ENCODE measurements at regions not wholly inside any gene's neighbourhood (a gene's known extent, or its start where the extent isn't known, plus 50 kb on each side); places are given as distances from the start of the nearest gene placed in this dataset.
"Not testable (repeated sequence)": the region's sequence is repeated elsewhere in the genome, so short reads cannot be mapped to it uniquely, and the experiment has no call there.

DNA sequence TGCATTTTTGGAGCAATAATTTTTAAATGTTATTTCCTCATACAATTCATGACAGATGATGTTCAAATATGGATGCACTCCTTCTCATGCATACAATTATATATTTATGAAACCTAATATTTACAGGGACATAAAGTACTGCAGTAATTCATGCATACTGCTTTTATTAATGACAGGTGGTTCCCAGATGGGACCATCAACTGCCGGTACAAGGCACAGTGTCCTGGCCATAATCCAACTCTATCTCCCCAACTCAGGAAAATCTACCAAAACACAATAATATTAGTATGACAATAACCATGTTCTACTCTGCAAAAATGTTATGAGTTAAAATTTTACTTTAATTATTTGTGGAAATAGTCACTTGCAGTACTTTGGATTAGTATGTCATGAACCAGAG lies 77.8 kb downstream of the VIP start:
- Mint-ChIP-seq H3K4me3 (ENCODE audit: unreplicated experiment) (no peak overlapping the region), H3K27me3 (ENCODE audit: unreplicated experiment) (no peaks in the 10 kb centered on the region), H3K4me1 (ENCODE audit: low read depth, unreplicated experiment) (peaks cover 9% of the 10 kb centered on the region), H3K36me3 (ENCODE audit: unreplicated experiment) (no peaks in the 10 kb centered on the region), H3K9me3 (ENCODE audit: unreplicated experiment) (no peaks in the 10 kb centered on the region), H3K27ac (ENCODE audit: unreplicated experiment) (no peak overlapping the region)
- TF ChIP-seq, protein P1, sequence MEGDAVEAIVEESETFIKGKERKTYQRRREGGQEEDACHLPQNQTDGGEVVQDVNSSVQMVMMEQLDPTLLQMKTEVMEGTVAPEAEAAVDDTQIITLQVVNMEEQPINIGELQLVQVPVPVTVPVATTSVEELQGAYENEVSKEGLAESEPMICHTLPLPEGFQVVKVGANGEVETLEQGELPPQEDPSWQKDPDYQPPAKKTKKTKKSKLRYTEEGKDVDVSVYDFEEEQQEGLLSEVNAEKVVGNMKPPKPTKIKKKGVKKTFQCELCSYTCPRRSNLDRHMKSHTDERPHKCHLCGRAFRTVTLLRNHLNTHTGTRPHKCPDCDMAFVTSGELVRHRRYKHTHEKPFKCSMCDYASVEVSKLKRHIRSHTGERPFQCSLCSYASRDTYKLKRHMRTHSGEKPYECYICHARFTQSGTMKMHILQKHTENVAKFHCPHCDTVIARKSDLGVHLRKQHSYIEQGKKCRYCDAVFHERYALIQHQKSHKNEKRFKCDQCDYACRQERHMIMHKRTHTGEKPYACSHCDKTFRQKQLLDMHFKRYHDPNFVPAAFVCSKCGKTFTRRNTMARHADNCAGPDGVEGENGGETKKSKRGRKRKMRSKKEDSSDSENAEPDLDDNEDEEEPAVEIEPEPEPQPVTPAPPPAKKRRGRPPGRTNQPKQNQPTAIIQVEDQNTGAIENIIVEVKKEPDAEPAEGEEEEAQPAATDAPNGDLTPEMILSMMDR (IDR thresholded peaks at IDR 0.05; ENCODE audit: partially characterized antibody, unreplicated experiment) = no peak
- DNase-seq = no peak

DNA sequence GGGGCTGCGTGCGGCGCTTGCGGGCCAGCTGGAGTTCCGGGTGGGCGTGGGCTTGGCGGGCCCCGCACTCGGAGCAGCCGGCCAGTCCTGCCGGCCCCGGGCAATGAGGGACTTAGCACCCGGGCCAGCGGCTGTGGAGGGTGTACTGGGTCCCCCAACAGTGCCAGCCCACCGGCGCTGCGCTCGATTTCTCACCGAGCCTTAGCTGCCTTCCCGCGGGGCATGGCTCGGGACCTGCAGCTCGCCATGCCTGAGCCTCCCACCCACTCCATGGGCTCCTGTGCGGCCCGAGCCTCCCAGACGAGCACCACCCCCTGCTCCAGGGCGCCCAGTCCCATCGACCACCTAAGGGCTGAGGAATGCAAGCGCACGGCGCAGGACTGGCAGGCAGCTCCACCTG lies 83.8 kb downstream of the VIP start:
- not testable (repeated sequence) for H3K9me3 Mint-ChIP-seq (ENCODE audit: unreplicated experiment); H3K27ac Mint-ChIP-seq (ENCODE audit: unreplicated experiment); H3K27me3 Mint-ChIP-seq (ENCODE audit: unreplicated experiment); H3K36me3 Mint-ChIP-seq (ENCODE audit: unreplicated experiment); DNase-seq; H3K4me3 Mint-ChIP-seq (ENCODE audit: unreplicated experiment); H3K4me1 Mint-ChIP-seq (ENCODE audit: low read depth, unreplicated experiment)

DNA sequence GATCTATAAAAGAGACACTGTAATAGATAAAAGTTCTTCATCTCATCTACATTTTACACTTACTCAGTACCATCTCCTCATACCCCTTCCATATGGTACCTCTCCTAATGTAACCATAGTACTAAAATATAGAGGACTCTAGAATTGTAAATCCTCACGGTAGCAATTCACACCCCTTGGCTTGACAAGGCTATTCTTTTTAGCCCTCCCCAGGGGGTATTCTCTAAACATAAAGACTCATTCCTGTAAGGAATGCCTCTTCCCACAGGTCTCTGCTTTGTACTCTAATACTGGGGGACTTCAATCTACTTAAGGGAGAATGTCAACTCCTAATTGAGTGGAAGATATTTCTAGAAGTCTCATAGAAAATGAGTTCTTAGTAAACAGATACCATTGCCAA lies 85.9 kb downstream of the VIP start:
- no peaks in the 10 kb centered on the region for H3K4me1 Mint-ChIP-seq (ENCODE audit: low read depth, unreplicated experiment)
- TF ChIP-seq, protein P1 (IDR thresholded peaks at IDR 0.05; ENCODE audit: partially characterized antibody, unreplicated experiment) = no peak
- no peak for DNase-seq
- peaks cover 6% of the 10 kb centered on the region for H3K27me3 Mint-ChIP-seq (ENCODE audit: unreplicated experiment)
- H3K4me3 Mint-ChIP-seq (ENCODE audit: unreplicated experiment) = no peak overlapping the region
- no peak overlapping the region for H3K27ac Mint-ChIP-seq (ENCODE audit: unreplicated experiment)
- H3K36me3 Mint-ChIP-seq (ENCODE audit: unreplicated experiment) = no peaks in the 10 kb centered on the region
- peaks cover 4% of the 10 kb centered on the region for H3K9me3 Mint-ChIP-seq (ENCODE audit: unreplicated experiment)

DNA sequence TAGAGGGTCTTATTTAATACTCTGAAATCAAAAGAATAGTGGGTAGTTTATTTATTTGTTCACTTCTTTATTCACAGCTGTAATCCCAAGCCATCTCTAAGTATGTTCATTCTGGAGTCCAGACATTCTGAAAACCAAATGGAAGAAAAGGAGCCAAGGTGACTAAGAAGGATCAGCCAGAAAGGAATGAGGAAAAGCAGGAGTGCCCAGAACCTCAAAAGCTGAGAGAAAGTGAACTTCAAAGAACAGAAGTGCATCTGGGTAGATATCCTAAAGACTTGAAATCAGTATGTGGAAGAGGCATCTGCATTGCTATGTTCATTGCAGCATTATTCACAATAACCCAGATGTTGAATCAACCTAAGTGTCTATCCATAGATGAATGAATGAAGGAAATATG lies 94.8 kb downstream of the VIP start:
- Mint-ChIP-seq H3K9me3 (ENCODE audit: unreplicated experiment) (peaks cover 2% of the 10 kb centered on the region), H3K36me3 (ENCODE audit: unreplicated experiment) (peaks cover 8% of the 10 kb centered on the region), H3K27me3 (ENCODE audit: unreplicated experiment) (no peaks in the 10 kb centered on the region), H3K27ac (ENCODE audit: unreplicated experiment) (no peak overlapping the region), H3K4me3 (ENCODE audit: unreplicated experiment) (no peak overlapping the region), H3K4me1 (ENCODE audit: low read depth, unreplicated experiment) (no peaks in the 10 kb centered on the region)
- TF ChIP-seq, protein P1 (IDR thresholded peaks at IDR 0.05; ENCODE audit: partially characterized antibody, unreplicated experiment) = no peak
- no peak for DNase-seq

DNA sequence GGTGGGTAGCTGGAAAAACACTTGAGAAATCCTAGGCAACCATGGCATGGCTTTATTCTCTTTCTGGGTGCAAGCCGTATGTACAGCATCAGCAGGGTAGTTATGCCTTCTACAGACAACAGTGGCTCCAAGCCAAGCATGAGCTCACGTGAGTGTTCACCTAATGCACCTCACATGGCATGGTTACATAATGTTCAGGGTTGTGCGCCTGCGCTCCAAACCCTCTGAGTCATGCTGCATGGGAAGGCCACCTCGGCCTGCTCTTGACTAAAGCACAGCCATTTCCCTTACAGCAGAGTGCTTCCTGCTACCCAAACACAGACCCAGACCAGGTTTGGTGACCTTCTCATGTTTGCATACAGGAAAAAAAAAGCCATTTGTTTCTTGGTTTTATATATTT lies 96.2 kb downstream of the VIP start:
- Mint-ChIP-seq H3K36me3 (ENCODE audit: unreplicated experiment) (peaks cover 8% of the 10 kb centered on the region), H3K4me1 (ENCODE audit: low read depth, unreplicated experiment) (no peaks in the 10 kb centered on the region), H3K27ac (ENCODE audit: unreplicated experiment) (no peak overlapping the region), H3K27me3 (ENCODE audit: unreplicated experiment) (no peaks in the 10 kb centered on the region), H3K9me3 (ENCODE audit: unreplicated experiment) (peaks cover 2% of the 10 kb centered on the region), H3K4me3 (ENCODE audit: unreplicated experiment) (no peak overlapping the region)
- TF ChIP-seq, protein P1 (IDR thresholded peaks at IDR 0.05; ENCODE audit: partially characterized antibody, unreplicated experiment) = no peak
- no peak for DNase-seq

DNA sequence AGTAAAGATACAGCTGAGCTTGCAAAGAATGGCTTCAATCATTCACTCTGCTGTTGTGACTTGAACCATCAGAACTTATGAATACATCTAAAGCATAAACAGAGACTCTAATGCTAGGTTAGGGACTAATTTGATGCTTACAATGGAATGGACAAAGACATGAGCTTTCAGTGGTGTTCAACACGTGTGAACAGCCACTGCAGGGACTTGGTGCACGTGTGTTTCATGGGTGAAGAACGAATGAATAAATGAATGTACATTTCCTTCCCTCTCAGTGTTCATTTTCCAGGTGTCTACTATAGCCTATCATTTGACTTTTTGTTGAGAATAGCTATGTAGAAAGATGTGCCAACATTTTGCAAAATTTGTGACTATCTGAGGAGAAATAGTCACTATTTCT lies 98.3 kb downstream of the VIP start:
- no peaks in the 10 kb centered on the region for H3K4me1 Mint-ChIP-seq (ENCODE audit: low read depth, unreplicated experiment)
- TF ChIP-seq, protein P1 (IDR thresholded peaks at IDR 0.05; ENCODE audit: partially characterized antibody, unreplicated experiment) = no peak
- no peaks in the 10 kb centered on the region for H3K27me3 Mint-ChIP-seq (ENCODE audit: unreplicated experiment)
- peaks cover 8% of the 10 kb centered on the region for H3K36me3 Mint-ChIP-seq (ENCODE audit: unreplicated experiment)
- no peak overlapping the region for H3K27ac Mint-ChIP-seq (ENCODE audit: unreplicated experiment)
- no peak for DNase-seq
- H3K4me3 Mint-ChIP-seq (ENCODE audit: unreplicated experiment) = no peak overlapping the region
- peaks cover 2% of the 10 kb centered on the region for H3K9me3 Mint-ChIP-seq (ENCODE audit: unreplicated experiment)

Data from glutamatergic neuron (in vitro differentiated cells).